ENCODE measurements at regions not wholly inside any gene's neighbourhood (a gene's known extent, or its start where the extent isn't known, plus 50 kb on each side); places are given as distances from the start of the nearest gene placed in this dataset.

DNA sequence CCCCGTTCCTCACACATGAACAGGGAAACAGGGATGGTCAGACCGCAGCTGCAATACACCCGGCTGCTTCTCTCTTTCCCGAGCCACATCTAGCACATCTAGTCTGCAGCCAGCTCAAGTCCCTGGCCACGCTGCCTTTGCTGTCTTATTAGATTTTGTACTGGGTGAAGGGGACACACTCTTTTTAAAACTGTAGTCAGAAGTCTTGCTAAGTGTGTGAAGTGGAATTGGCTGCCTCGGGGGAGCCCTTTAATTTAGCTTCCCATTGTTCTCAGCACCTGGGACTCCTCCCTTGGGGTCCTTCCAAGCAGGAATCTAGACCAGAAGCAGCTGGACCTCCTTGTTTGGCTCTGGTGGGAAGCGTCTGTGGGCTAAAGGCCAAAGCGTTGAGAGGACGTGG is 420.0 kb downstream of the CTTN start:
- DNase-seq: no peak
- H3K36me3 ChIP-seq: no peaks in the 10 kb centered on the region

DNA sequence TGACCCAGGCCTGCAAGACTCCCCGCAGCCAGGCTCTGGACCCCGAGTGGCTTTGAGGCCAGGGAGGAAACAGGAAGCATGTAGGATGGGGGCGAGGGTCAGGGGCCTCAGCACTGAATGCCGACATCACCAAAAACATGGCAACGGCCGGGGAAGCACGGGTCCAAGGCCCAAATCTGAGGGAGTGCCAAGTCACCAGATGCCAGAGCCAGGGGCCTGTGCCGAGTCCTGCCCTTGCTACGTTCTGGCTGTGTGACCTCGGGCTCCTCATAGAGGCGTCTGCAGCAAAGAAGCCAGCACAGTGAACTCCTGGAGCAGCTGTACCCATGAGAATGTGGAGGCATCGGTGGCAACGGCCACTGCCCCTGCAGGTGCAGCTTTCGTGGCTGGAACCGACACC is 420.7 kb downstream of the CTTN start:
- ATAC-seq (no peak), DNase-seq (no peak)
- 33% methylated on average over 5 of the region's 15 CpGs for WGBS (ENCODE audit: insufficient coverage, low coverage, low lambda C conversion rate, missing lambda C conversion rate)
- Histone ChIP-seq H3K27ac (no peak overlapping the region), H3K9me3 (no peaks in the 10 kb centered on the region), H3K27me3 (no peaks in the 10 kb centered on the region), H3K36me3 (no peaks in the 10 kb centered on the region), H3K4me1 (no peaks in the 10 kb centered on the region), H3K4me3 (no peak overlapping the region)
- TF ChIP-seq, protein P1, sequence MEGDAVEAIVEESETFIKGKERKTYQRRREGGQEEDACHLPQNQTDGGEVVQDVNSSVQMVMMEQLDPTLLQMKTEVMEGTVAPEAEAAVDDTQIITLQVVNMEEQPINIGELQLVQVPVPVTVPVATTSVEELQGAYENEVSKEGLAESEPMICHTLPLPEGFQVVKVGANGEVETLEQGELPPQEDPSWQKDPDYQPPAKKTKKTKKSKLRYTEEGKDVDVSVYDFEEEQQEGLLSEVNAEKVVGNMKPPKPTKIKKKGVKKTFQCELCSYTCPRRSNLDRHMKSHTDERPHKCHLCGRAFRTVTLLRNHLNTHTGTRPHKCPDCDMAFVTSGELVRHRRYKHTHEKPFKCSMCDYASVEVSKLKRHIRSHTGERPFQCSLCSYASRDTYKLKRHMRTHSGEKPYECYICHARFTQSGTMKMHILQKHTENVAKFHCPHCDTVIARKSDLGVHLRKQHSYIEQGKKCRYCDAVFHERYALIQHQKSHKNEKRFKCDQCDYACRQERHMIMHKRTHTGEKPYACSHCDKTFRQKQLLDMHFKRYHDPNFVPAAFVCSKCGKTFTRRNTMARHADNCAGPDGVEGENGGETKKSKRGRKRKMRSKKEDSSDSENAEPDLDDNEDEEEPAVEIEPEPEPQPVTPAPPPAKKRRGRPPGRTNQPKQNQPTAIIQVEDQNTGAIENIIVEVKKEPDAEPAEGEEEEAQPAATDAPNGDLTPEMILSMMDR (IDR thresholded peaks at IDR 0.05): no peak
- TF ChIP-seq POLR2A (IDR thresholded peaks at IDR 0.05): no peak
- intact Hi-C loops (cut with DNase I): no loop called here

More for the DNA sequence above, 420.0 kb downstream of the CTTN start:
- Histone ChIP-seq H3K4me1 (no peaks in the 10 kb centered on the region), H3K27me3 (no peaks in the 10 kb centered on the region), H3K9me3 (no peaks in the 10 kb centered on the region), H3K27ac (no peak overlapping the region), H3K4me3 (no peak overlapping the region)
- TF ChIP-seq, protein P1 (IDR thresholded peaks at IDR 0.05): no peak
- TF ChIP-seq POLR2A (IDR thresholded peaks at IDR 0.05): no peak
- WGBS (ENCODE audit: insufficient coverage, low coverage, low lambda C conversion rate, missing lambda C conversion rate): 83% methylated on average over 6 of the region's 9 CpGs
- intact Hi-C loops (cut with DNase I): no loop called here
- no peak for ATAC-seq

DNA sequence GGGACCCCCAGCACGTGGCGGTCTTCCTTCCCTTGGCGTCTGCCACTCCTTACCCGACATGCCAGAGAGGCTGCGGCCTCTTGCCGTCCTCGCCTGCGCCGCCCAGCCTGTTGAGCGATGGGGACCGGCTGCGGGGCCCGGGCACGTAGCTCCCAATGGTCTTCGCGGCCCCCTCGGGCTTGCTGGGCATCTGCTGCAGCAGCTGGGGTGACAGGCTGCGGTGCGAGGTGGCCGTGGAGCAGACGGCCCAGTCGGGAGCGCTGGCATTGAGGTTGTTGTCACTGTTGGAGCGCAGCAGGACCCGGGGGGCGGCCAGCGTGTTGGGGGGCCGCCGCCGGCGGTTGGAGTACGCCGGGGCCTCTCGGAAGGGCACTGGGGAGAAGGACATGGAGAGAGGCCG is 422.0 kb downstream of the CTTN start:
- Histone ChIP-seq H3K27ac (no peak overlapping the region), H3K4me1 (no peaks in the 10 kb centered on the region), H3K36me3 (no peaks in the 10 kb centered on the region), H3K27me3 (no peaks in the 10 kb centered on the region), H3K4me3 (no peak overlapping the region), H3K9me3 (no peaks in the 10 kb centered on the region)
- ATAC-seq (no peak), DNase-seq (no peak)
- WGBS (ENCODE audit: insufficient coverage, low coverage, low lambda C conversion rate, missing lambda C conversion rate): 92% methylated on average over 10 of the region's 35 CpGs
- no peak for TF ChIP-seq POLR2A (IDR thresholded peaks at IDR 0.05)
- TF ChIP-seq, protein P1 (IDR thresholded peaks at IDR 0.05): no peak
- intact Hi-C loops (cut with DNase I): loop anchor here in 1 of 2 donors (10.0 kb wide), 1 partner anchor 574 kb away; no protein-coding TSS in a partner anchor

DNA sequence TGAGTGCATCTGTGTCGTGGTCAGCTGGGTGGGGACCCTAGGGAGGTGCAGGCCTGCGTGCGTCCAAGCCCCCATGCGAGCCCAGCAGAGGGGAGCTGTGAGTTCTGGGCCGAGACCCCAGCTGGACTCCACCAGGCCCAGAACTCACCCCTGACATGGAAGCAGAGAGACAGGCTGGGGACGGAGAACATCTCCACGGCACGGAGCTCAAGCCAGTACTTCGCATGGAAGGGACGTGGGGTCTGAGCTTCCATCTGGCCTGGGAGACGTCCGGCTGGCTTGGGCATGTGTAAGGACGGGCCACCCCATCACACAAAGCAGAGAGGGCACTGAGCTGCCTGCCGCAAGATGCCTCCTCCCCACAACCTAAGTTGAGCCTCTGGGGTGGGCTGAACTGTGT is 422.4 kb downstream of the CTTN start:
- TF ChIP-seq, protein P1 (IDR thresholded peaks at IDR 0.05): no peak
- TF ChIP-seq POLR2A (IDR thresholded peaks at IDR 0.05): no peak
- H3K9me3 ChIP-seq: no peaks in the 10 kb centered on the region
- WGBS (ENCODE audit: insufficient coverage, low coverage, low lambda C conversion rate, missing lambda C conversion rate): no CpG with 5 or more reads among the region's 14 CpGs
- DNase-seq (no peak), ATAC-seq (no peak)
- no peaks in the 10 kb centered on the region for H3K4me1 ChIP-seq
- H3K27me3 ChIP-seq: no peaks in the 10 kb centered on the region
- no peak overlapping the region for H3K4me3 ChIP-seq
- H3K36me3 ChIP-seq: no peaks in the 10 kb centered on the region
- intact Hi-C loops (cut with DNase I): loop anchor here in 1 of 2 donors (10.0 kb wide), 1 partner anchor 574 kb away; no protein-coding TSS in a partner anchor
- no peak overlapping the region for H3K27ac ChIP-seq

DNA sequence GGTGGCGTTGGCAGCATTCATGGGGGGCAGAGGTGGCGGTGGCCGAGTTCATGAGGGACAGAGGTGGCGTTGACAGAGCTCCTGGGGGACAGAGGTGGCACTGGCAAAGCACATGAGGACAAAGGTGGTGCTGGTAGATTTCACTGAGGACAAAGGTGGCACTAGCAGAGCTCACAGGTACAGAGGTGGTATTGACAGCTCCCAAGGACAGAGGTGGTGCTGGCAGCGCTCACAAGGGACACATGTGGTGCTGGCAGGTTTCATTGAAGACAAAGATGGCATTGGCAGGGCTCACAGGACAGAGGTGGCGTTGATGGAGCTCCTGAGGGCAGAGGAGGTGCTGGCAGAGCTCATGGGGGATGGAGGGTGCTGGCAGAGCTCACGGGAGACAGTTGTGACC is 425.4 kb downstream of the CTTN start:
- Histone ChIP-seq H3K4me3 (no peak overlapping the region), H3K27ac (no peak overlapping the region), H3K36me3 (no peaks in the 10 kb centered on the region), H3K27me3 (no peaks in the 10 kb centered on the region), H3K9me3 (no peaks in the 10 kb centered on the region), H3K4me1 (no peaks in the 10 kb centered on the region)
- 66% methylated on average over 3 of the region's 7 CpGs for WGBS (ENCODE audit: insufficient coverage, low coverage, low lambda C conversion rate, missing lambda C conversion rate)
- TF ChIP-seq, protein P1 (IDR thresholded peaks at IDR 0.05): no peak
- TF ChIP-seq POLR2A (IDR thresholded peaks at IDR 0.05): no peak
- DNase-seq (no peak), ATAC-seq (peak in 3 of 4 donors; percentile 14 to 53 (median 37))
- intact Hi-C loops (cut with DNase I): loop anchor here in 1 of 2 donors (10.0 kb wide), 1 partner anchor 571 kb away; no protein-coding TSS in a partner anchor
